Panc1 (cell line): ENCODE measurements at regions not wholly inside any gene's neighbourhood (a gene's known extent, or its start where the extent isn't known, plus 50 kb on each side); places are given as distances from the start of the nearest gene placed in this dataset.

Experiments
- ATAC-seq: fragments of 200-7000 bp; cut with Tn5 transposase; 2 replicates; pipeline ENCODE4 v1.9.1; 2020; ENCODE audit warnings: mild to moderate bottlenecking, moderate library complexity
- BruUV-seq: library from RNA; stranded (reverse); fragments of 400-500 nt; replicated peaks from 2 replicates; lab custom pipeline; 2021; lab: Mats Ljungman, UMichigan
- CTCF ChIA-PET: fragments of 300-600 bp; sonication (Branson Sonifier 250); formaldehyde crosslinking; loops from one replicate; lab custom pipeline; 2022; ENCODE audit warnings: antibody characterized with exemption; lab: Charles Lee
- POLR2A ChIA-PET: fragments of 300-600 bp; sonication (Branson Sonifier 250); formaldehyde crosslinking; loops from one replicate; lab custom pipeline; 2022; ENCODE audit warnings: antibody characterized with exemption; lab: Charles Lee
- DNase-seq: peaks from one replicate; pipeline ENCODE4 v3.0.0-alpha.2; 2010; ENCODE audit warnings: low read depth, low spot score
- H3K27ac ChIP-seq: 2 replicates; pipeline ENCODE4 v1.5.1; 2011; ENCODE audit warnings: mild to moderate bottlenecking, low read length, inconsistent platforms
- H3K27me3 ChIP-seq: fragments of 200-500 bp; sonication (Bioruptor generic); 2 replicates; pipeline ENCODE4 v1.6.0; 2014; ENCODE audit warnings: low read length, inconsistent platforms; ENCODE audit not compliant: control insufficient read depth, insufficient read depth
- H3K36me3 ChIP-seq: fragments of 200-500 bp; sonication (Bioruptor generic); 2 replicates; pipeline ENCODE4 v1.5.1; 2014; ENCODE audit warnings: inconsistent platforms, mild to moderate bottlenecking, low read length, moderate library complexity; ENCODE audit not compliant: control insufficient read depth, insufficient read depth
- H3K4me1 ChIP-seq: 2 replicates; pipeline ENCODE4 v1.5.1; 2011; ENCODE audit warnings: inconsistent platforms, mild to moderate bottlenecking, low read length, moderate library complexity; ENCODE audit not compliant: control insufficient read depth, insufficient read depth
- H3K4me3 ChIP-seq, 2 experiments: 2 replicates each; pipeline ENCODE4 v1.5.1; 2011 to 2012; ENCODE audit warnings: low read depth in 2 of 2, low read length in 2 of 2, mild to moderate bottlenecking in 2 of 2, inconsistent platforms in 1 of 2, moderate library complexity in 1 of 2
- H3K9me3 ChIP-seq: fragments of 200-500 bp; sonication (Bioruptor generic); 2 replicates; pipeline ENCODE4 v1.5.1; 2014; ENCODE audit warnings: low read depth, mild to moderate bottlenecking, inconsistent platforms, low read length, moderate library complexity; ENCODE audit not compliant: control insufficient read depth, insufficient read depth
- POLR2AphosphoS5 ChIP-seq: IDR thresholded peaks from 2 replicates; pipeline ENCODE4 v1.6.1; 2012; ENCODE audit warnings: mild to moderate bottlenecking, low read depth, low read length, moderate library complexity
- SIN3A ChIP-seq: IDR thresholded peaks from 2 replicates; pipeline ENCODE4 v1.6.1; 2012; ENCODE audit warnings: low read depth, mild to moderate bottlenecking, low read length, moderate library complexity, borderline replicate concordance; ENCODE audit not compliant: insufficient read depth
- TCF7L2 ChIP-seq: IDR thresholded peaks from 2 replicates; pipeline ENCODE4 v1.6.1; 2011; ENCODE audit warnings: mild to moderate bottlenecking, low read depth, low read length, inconsistent platforms
- in situ Hi-C: cut with HindIII; loops from 2 replicates; pipeline ENCODE4 v1.10.0; 2016; ENCODE audit warnings: low sequenced_read_pairs, low pct_unique_long_range_greater_than_20kb
- intact Hi-C: fragments of 100-400 bp; cut with micrococcal nuclease; formaldehyde crosslinking; loops from one replicate; pipeline ENCODE4 v1.10.0; 2022; ENCODE audit not compliant: unreplicated experiment
- TF ChIP-seq, protein P1 (sequence below), 2 experiments: IDR thresholded peaks; 2 replicates each; pipeline ENCODE4 v1.6.1; 2011 to 2012; ENCODE audit warnings: low read depth in 2 of 2, control low read depth in 1 of 2, low read length in 1 of 2, mild to moderate bottlenecking in 1 of 2, moderate library complexity in 1 of 2; ENCODE audit not compliant: insufficient read depth in 1 of 2
- TF ChIP-seq, protein P2 (sequence below): fragments of 450-650 bp; IDR thresholded peaks from 2 replicates; pipeline ENCODE4 v1.5.1; 2017; ENCODE audit warnings: mild to moderate bottlenecking

DNA sequence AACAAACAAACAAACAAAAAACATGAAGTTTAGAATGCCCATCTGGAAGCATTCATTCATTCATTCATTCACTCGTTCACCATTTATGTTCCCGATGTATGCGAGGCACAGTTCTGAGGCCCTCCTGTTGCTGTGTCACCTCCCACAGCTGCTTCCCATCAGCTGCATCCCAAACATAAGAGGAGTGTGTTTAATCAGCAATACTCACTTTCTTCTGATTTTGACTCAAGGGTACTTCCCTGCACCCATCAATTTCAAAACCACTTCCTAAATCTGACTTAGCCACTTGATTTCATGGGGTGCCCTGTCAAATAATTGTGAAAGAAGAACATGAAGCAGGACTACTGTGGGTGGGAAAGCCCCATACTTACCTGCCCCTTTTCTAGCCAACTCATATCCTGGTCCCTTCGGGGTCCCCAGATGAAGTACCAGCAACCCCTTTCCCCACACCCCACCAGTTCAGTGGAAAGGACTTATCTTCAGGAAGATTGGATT is 128.0 kb upstream of the IL12B start:
- no peak for TF ChIP-seq TCF7L2
- Histone ChIP-seq H3K27me3 (no peaks in the 10 kb centered on the region), H3K4me1 (no peaks in the 10 kb centered on the region), H3K9me3 (no peaks in the 10 kb centered on the region), H3K36me3 (no peaks in the 10 kb centered on the region), H3K27ac (no peak overlapping the region), H3K4me3 (no peak overlapping the region)
- no TSS peak for BruUV-seq
- in situ Hi-C loops, result no loop called here
- ChIA-PET POLR2A (no interaction called here), CTCF (no interaction called here)
- ATAC-seq (no peak), DNase-seq (no peak)
- intact Hi-C loops, result no loop called here

GRCh38 chr5:159459132-159459627 is 128.9 kb upstream of the IL12B start:
- TF ChIP-seq, protein P1, sequence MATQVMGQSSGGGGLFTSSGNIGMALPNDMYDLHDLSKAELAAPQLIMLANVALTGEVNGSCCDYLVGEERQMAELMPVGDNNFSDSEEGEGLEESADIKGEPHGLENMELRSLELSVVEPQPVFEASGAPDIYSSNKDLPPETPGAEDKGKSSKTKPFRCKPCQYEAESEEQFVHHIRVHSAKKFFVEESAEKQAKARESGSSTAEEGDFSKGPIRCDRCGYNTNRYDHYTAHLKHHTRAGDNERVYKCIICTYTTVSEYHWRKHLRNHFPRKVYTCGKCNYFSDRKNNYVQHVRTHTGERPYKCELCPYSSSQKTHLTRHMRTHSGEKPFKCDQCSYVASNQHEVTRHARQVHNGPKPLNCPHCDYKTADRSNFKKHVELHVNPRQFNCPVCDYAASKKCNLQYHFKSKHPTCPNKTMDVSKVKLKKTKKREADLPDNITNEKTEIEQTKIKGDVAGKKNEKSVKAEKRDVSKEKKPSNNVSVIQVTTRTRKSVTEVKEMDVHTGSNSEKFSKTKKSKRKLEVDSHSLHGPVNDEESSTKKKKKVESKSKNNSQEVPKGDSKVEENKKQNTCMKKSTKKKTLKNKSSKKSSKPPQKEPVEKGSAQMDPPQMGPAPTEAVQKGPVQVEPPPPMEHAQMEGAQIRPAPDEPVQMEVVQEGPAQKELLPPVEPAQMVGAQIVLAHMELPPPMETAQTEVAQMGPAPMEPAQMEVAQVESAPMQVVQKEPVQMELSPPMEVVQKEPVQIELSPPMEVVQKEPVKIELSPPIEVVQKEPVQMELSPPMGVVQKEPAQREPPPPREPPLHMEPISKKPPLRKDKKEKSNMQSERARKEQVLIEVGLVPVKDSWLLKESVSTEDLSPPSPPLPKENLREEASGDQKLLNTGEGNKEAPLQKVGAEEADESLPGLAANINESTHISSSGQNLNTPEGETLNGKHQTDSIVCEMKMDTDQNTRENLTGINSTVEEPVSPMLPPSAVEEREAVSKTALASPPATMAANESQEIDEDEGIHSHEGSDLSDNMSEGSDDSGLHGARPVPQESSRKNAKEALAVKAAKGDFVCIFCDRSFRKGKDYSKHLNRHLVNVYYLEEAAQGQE (IDR thresholded peaks at IDR 0.05; ENCODE audit: insufficient read depth in 1 of 2, low read depth in 2 of 2, low read length in 1 of 2), result no peak
- TF ChIP-seq TCF7L2 (no peak), POLR2AphosphoS5 (no peak), SIN3A (no peak)
- TF ChIP-seq, protein P2, sequence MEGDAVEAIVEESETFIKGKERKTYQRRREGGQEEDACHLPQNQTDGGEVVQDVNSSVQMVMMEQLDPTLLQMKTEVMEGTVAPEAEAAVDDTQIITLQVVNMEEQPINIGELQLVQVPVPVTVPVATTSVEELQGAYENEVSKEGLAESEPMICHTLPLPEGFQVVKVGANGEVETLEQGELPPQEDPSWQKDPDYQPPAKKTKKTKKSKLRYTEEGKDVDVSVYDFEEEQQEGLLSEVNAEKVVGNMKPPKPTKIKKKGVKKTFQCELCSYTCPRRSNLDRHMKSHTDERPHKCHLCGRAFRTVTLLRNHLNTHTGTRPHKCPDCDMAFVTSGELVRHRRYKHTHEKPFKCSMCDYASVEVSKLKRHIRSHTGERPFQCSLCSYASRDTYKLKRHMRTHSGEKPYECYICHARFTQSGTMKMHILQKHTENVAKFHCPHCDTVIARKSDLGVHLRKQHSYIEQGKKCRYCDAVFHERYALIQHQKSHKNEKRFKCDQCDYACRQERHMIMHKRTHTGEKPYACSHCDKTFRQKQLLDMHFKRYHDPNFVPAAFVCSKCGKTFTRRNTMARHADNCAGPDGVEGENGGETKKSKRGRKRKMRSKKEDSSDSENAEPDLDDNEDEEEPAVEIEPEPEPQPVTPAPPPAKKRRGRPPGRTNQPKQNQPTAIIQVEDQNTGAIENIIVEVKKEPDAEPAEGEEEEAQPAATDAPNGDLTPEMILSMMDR, result no peak
- Histone ChIP-seq H3K4me1 (0 out of 2 replicates have a peak, but pooled peaks cover 4% of the 10 kb centered on the region), H3K36me3 (no peaks in the 10 kb centered on the region), H3K9me3 (no peaks in the 10 kb centered on the region), H3K27ac (no peak overlapping the region), H3K27me3 (no peaks in the 10 kb centered on the region), H3K4me3 (no peak overlapping the region)
- intact Hi-C loops, result no loop called here
- DNase-seq (no peak), ATAC-seq (no peak)
- in situ Hi-C loops, result no loop called here
- ChIA-PET CTCF (no interaction called here), POLR2A (no interaction called here)
- no TSS peak for BruUV-seq

DNA sequence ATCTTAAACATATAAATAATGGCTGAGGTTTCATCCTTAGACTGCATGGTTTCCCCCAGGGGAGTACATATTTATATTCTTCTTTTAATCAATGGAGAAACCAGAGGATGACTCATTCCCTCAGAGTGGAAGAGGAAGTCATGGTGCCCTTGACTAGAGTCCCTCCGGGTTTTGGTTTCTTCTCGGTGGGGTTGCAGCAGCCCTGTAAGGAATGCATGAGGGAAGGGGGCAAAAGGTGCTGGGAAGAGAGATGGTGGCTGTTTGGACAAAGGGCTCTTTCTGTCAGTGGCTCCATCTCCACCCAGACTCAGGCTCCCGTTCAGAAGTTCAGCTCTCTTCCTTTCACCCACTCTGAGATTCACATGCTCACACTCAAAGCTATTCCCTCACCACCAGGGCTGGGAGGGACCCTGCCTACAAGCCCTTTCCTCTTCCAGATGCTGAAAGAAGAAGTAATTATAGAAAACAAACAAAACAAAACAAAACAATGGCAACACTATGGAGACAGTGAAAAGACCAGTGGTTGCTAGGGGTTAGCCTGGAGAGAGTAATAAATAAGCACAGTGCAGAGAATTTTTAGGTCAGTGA is 129.8 kb upstream of the IL12B start:
- ATAC-seq, result no peak
- intact Hi-C loops, result no loop called here

More for the DNA sequence above, 129.8 kb upstream of the IL12B start:
- in situ Hi-C loops, result no loop called here
- CTCF ChIA-PET, result no interaction called here
- DNase-seq, result no peak
- Histone ChIP-seq H3K4me1 (0 out of 2 replicates have a peak, but pooled peaks cover 4% of the 10 kb centered on the region), H3K4me3 (no peak overlapping the region), H3K36me3 (no peaks in the 10 kb centered on the region), H3K27me3 (no peaks in the 10 kb centered on the region), H3K27ac (no peak overlapping the region), H3K9me3 (no peaks in the 10 kb centered on the region)
- POLR2A ChIA-PET, result no interaction called here
- BruUV-seq, result no TSS peak
- TF ChIP-seq TCF7L2, result no peak
- TF ChIP-seq, protein P2, result no peak
- TF ChIP-seq, protein P1 (IDR thresholded peaks at IDR 0.05; ENCODE audit: insufficient read depth in 1 of 2, low read depth in 2 of 2, low read length in 1 of 2), result no peak
- TF ChIP-seq SIN3A, result no peak
- no peak for TF ChIP-seq POLR2AphosphoS5
